IMR-90 (cell line): ENCODE measurements at regions not wholly inside any gene's neighbourhood (a gene's known extent, or its start where the extent isn't known, plus 50 kb on each side); places are given as distances from the start of the nearest gene placed in this dataset.

ENCODE experiments used
- ATAC-seq: fragments of 200-7000 bp; cut with Tn5 transposase; 2 replicates; pipeline ENCODE4 v1.9.1; 2020; ENCODE audit warnings: low read depth, mild to moderate bottlenecking, moderate library complexity
- BruUV-seq: library from RNA; stranded (reverse); fragments of 400-500 nt; replicated peaks from 2 replicates; lab custom pipeline; 2021; lab: Mats Ljungman, UMichigan
- CTCF ChIA-PET: fragments of 300-600 bp; formaldehyde crosslinking; extraction: SDS; loops from one replicate; lab custom pipeline; 2021; ENCODE audit warnings: antibody characterized with exemption; lab: Yijun Ruan, JAX
- POLR2A ChIA-PET: fragments of 300-600 bp; sonication (Branson Sonifier 250); formaldehyde crosslinking; loops from one replicate; lab custom pipeline; 2022; ENCODE audit warnings: antibody characterized with exemption; ENCODE audit not compliant: unreplicated experiment; lab: Charles Lee
- DNase-seq: peaks from one replicate; pipeline ENCODE4 v3.0.0; 2013
- H2AFZ ChIP-seq: replicated peaks from 2 replicates; pipeline ENCODE3; 2013; ENCODE audit warnings: low read length, mild to moderate bottlenecking; ENCODE audit not compliant: poor library complexity
- H2AK5ac ChIP-seq: 2 replicates; pipeline ENCODE4 v1.6.1; 2013; ENCODE audit warnings: low read depth, low read length, inconsistent platforms
- H2AK9ac ChIP-seq: replicated peaks from 2 replicates; pipeline ENCODE3; 2013; ENCODE audit warnings: mild to moderate bottlenecking, low read depth, low read length, moderate library complexity; ENCODE audit not compliant: poor library complexity
- H2BK120ac ChIP-seq: 2 replicates; pipeline ENCODE4 v1.6.1; 2013; ENCODE audit warnings: low read depth, low read length, inconsistent platforms
- H2BK15ac ChIP-seq: 3 replicates; pipeline ENCODE4 v1.6.1; 2013; ENCODE audit warnings: low read depth, low read length, inconsistent platforms
- H2BK20ac ChIP-seq: 2 replicates; pipeline ENCODE4 v1.6.1; 2013; ENCODE audit warnings: low read depth, mild to moderate bottlenecking, inconsistent platforms, low read length, moderate library complexity
- H2BK5ac ChIP-seq: 2 replicates; pipeline ENCODE4 v1.6.1; 2013; ENCODE audit warnings: mild to moderate bottlenecking, low read depth, low read length, inconsistent platforms; ENCODE audit not compliant: poor library complexity, severe bottlenecking
- H3K14ac ChIP-seq: replicated peaks from 2 replicates; pipeline ENCODE4 v1.6.1; 2013; ENCODE audit warnings: low read depth, low read length, inconsistent platforms
- H3K18ac ChIP-seq: 2 replicates; pipeline ENCODE4 v1.6.1; 2013; ENCODE audit warnings: low read depth, low read length, control low read depth
- H3K23ac ChIP-seq: 2 replicates; pipeline ENCODE4 v1.6.1; 2013; ENCODE audit warnings: low read depth, low read length, inconsistent platforms
- H3K27ac ChIP-seq: 2 replicates; pipeline ENCODE4 v1.5.1; 2013; ENCODE audit warnings: mild to moderate bottlenecking, control low read depth, low read length; ENCODE audit not compliant: insufficient read depth
- H3K27me3 ChIP-seq: 2 replicates; pipeline ENCODE4 v1.6.1; 2013; ENCODE audit warnings: low read length; ENCODE audit not compliant: control insufficient read depth, insufficient read depth
- H3K36me3 ChIP-seq: 2 replicates; pipeline ENCODE4 v1.6.1; 2013; ENCODE audit warnings: low read length, mixed read lengths; ENCODE audit not compliant: control insufficient read depth, insufficient read depth
- H3K4ac ChIP-seq: 2 replicates; pipeline ENCODE4 v1.6.1; 2013; ENCODE audit warnings: low read depth, low read length, inconsistent platforms
- H3K4me1 ChIP-seq: 2 replicates; pipeline ENCODE4 v1.6.1; 2013; ENCODE audit warnings: low read length, mixed read lengths; ENCODE audit not compliant: control insufficient read depth, insufficient read depth
- H3K4me2 ChIP-seq: 2 replicates; pipeline ENCODE4 v1.6.1; 2013; ENCODE audit warnings: low read depth, mild to moderate bottlenecking, control low read depth, low read length, moderate library complexity
- H3K4me3 ChIP-seq: 2 replicates; pipeline ENCODE4 v1.5.1; 2013; ENCODE audit warnings: low read depth, mild to moderate bottlenecking, control low read depth, low read length, moderate library complexity; ENCODE audit not compliant: insufficient read depth
- H3K56ac ChIP-seq: 2 replicates; pipeline ENCODE4 v1.6.1; 2013; ENCODE audit warnings: low read length, inconsistent platforms; ENCODE audit not compliant: insufficient read depth; ENCODE audit errors: extremely low read depth
- H3K79me1 ChIP-seq, 2 experiments: 2 replicates each; pipeline ENCODE4 v1.6.1; 2013; ENCODE audit warnings: low read length in 2 of 2, inconsistent platforms in 1 of 2, low read depth in 1 of 2
- H3K9ac ChIP-seq: 2 replicates; pipeline ENCODE4 v1.6.1; 2013; ENCODE audit warnings: low read depth, low read length, control low read depth
- H3K9me1 ChIP-seq: 2 replicates; pipeline ENCODE4 v1.6.1; 2013; ENCODE audit warnings: low read length, inconsistent platforms; ENCODE audit not compliant: insufficient read depth
- H3K9me3 ChIP-seq: 2 replicates; pipeline ENCODE4 v1.6.1; 2013; ENCODE audit warnings: low read length; ENCODE audit not compliant: control insufficient read depth, insufficient read depth
- H4K20me1 ChIP-seq: 2 replicates; pipeline ENCODE4 v1.6.1; 2013; ENCODE audit warnings: low read length, inconsistent platforms; ENCODE audit not compliant: insufficient read depth
- H4K5ac ChIP-seq: 2 replicates; pipeline ENCODE4 v1.6.1; 2013; ENCODE audit warnings: mild to moderate bottlenecking, low read depth, low read length, control low read depth
- H4K8ac ChIP-seq, 2 experiments: 2 replicates each; pipeline ENCODE4 v1.6.1; 2013; ENCODE audit warnings: low read depth in 2 of 2, low read length in 2 of 2, control low read depth in 1 of 2, inconsistent platforms in 1 of 2
- H4K91ac ChIP-seq: 2 replicates; pipeline ENCODE4 v1.6.1; 2013; ENCODE audit warnings: low read depth, low read length, inconsistent platforms; ENCODE audit not compliant: insufficient read depth
- MAFK ChIP-seq: IDR thresholded peaks from 2 replicates; pipeline ENCODE4 v1.6.1; 2012; ENCODE audit warnings: low read depth, low read length, improper control_type of control experiment
- WGBS, 2 experiments: methylation state at CpG; one replicate each; pipeline versions ENCODE4 v1.1.5 to v1.1.7; 2013; ENCODE audit warnings: missing lambda C conversion rate in 2 of 2; ENCODE audit not compliant: insufficient read length in 1 of 2; ENCODE audit errors: extremely low coverage in 2 of 2; 5-methylcytosine and 5-hydroxymethylcytosine counted together
- dilution Hi-C: fragments of 300-500 bp; cut with HindIII; formaldehyde crosslinking; loops from one replicate; pipeline ENCODE4 v1.14.3; 2018; ENCODE audit warnings: low sequenced_read_pairs; ENCODE audit not compliant: unreplicated experiment
- in situ Hi-C: fragments of 300-500 bp; cut with MboI; formaldehyde crosslinking; loops from 3 replicates; pipeline ENCODE4 v1.14.3; 2019; ENCODE audit warnings: low sequenced_read_pairs, inconsistent platforms, mixed read lengths
- intact Hi-C: fragments of 100-400 bp; cut with micrococcal nuclease; formaldehyde crosslinking; loops from 2 replicates; pipeline ENCODE4 v1.10.0; 2022

GRCh38 chr6:82645536-82646230 lies 282.1 kb downstream of the TPBG start:
- no peak overlapping the region for H2BK5ac ChIP-seq
- no peak overlapping the region for H4K8ac ChIP-seq
- no peaks in the 10 kb centered on the region; the same call in 1 of the 2 replicates for H3K9me3 ChIP-seq
- H2AFZ ChIP-seq = no peak overlapping the region
- H4K91ac ChIP-seq = no peak overlapping the region
- ATAC-seq (no peak), DNase-seq (no peak)
- H4K20me1 ChIP-seq = no peaks in the 10 kb centered on the region
- no peaks in the 10 kb centered on the region for H3K79me1 ChIP-seq
- TF ChIP-seq MAFK = no peak
- H3K27me3 ChIP-seq = no peaks in the 10 kb centered on the region
- H3K27ac ChIP-seq = no peak overlapping the region
- CTCF ChIA-PET = no interaction called here
- no peak overlapping the region for H3K14ac ChIP-seq
- no TSS peak for BruUV-seq
- H2BK15ac ChIP-seq = no peak overlapping the region
- WGBS, 2 experiments = no CpG with 5 or more reads among the region's 3 CpGs
- H4K5ac ChIP-seq = no peak overlapping the region
- H3K4ac ChIP-seq = no peak overlapping the region
- no peak overlapping the region for H3K56ac ChIP-seq
- no peak overlapping the region for H2AK9ac ChIP-seq
- in situ Hi-C loops (no loop called here), dilution Hi-C loops (no loop called here), intact Hi-C loops (no loop called here)
- no peak overlapping the region for H3K4me2 ChIP-seq
- H2BK20ac ChIP-seq = no peak overlapping the region
- no peaks in the 10 kb centered on the region for H3K4me1 ChIP-seq
- no peaks in the 10 kb centered on the region for H3K9me1 ChIP-seq
- H2AK5ac ChIP-seq = no peak overlapping the region
- H3K4me3 ChIP-seq = no peak overlapping the region
- no peaks in the 10 kb centered on the region for H3K36me3 ChIP-seq
- H3K18ac ChIP-seq = no peak overlapping the region
- no peak overlapping the region for H3K9ac ChIP-seq
- POLR2A ChIA-PET = no interaction called here
- H2BK120ac ChIP-seq = no peak overlapping the region
- H3K23ac ChIP-seq = no peak overlapping the region
